GM23338 (cell line): ENCODE measurements at regions not wholly inside any gene's neighbourhood (a gene's known extent, or its start where the extent isn't known, plus 50 kb on each side); places are given as distances from the start of the nearest gene placed in this dataset.

Experiments
- CREB1 ChIP-seq: fragments of 250-450 bp; sonication (Bioruptor Pico); IDR thresholded peaks from 2 replicates; pipeline ENCODE4 v1.5.0; 2020; ENCODE audit warnings: low read depth, mild to moderate bottlenecking, moderate library complexity
- EZH2 ChIP-seq: fragments of 200-600 bp; sonication (generic); IDR thresholded peaks from one replicate; pipeline ENCODE4 v1.8.0; 2017; ENCODE audit warnings: antibody characterized with exemption, mild to moderate bottlenecking, low read depth; ENCODE audit not compliant: unreplicated experiment
- POLR2AphosphoS5 ChIP-seq: IDR thresholded peaks from 2 replicates; pipeline ENCODE4 v1.6.1; 2016; ENCODE audit warnings: antibody characterized with exemption, low read depth
- TF ChIP-seq, protein P1 (sequence below), 2 experiments: fragments of 200-600 bp in 1 of 2; sonication (generic) in 1 of 2; conservative IDR thresholded peaks; 2 replicates each; pipeline versions ENCODE4 v1.5.1 to v1.6.1; 2016 to 2017; ENCODE audit warnings: antibody characterized with exemption in 2 of 2, low read depth in 2 of 2, mild to moderate bottlenecking in 2 of 2, moderate library complexity in 1 of 2

GRCh38 chr7:42693722-42694121 is 218.1 kb downstream of the C7orf25 start:
- TF ChIP-seq EZH2 = no peak
- TF ChIP-seq, protein P1, sequence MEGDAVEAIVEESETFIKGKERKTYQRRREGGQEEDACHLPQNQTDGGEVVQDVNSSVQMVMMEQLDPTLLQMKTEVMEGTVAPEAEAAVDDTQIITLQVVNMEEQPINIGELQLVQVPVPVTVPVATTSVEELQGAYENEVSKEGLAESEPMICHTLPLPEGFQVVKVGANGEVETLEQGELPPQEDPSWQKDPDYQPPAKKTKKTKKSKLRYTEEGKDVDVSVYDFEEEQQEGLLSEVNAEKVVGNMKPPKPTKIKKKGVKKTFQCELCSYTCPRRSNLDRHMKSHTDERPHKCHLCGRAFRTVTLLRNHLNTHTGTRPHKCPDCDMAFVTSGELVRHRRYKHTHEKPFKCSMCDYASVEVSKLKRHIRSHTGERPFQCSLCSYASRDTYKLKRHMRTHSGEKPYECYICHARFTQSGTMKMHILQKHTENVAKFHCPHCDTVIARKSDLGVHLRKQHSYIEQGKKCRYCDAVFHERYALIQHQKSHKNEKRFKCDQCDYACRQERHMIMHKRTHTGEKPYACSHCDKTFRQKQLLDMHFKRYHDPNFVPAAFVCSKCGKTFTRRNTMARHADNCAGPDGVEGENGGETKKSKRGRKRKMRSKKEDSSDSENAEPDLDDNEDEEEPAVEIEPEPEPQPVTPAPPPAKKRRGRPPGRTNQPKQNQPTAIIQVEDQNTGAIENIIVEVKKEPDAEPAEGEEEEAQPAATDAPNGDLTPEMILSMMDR (conservative IDR thresholded peaks at IDR 0.05; ENCODE audit: low read depth in 2 of 2) = no peak
- no peak for TF ChIP-seq CREB1
- no peak for TF ChIP-seq POLR2AphosphoS5
